ENCODE measurements at regions not wholly inside any gene's neighbourhood (a gene's known extent, or its start where the extent isn't known, plus 50 kb on each side); places are given as distances from the start of the nearest gene placed in this dataset.

- TF ChIP-seq, protein P1, sequence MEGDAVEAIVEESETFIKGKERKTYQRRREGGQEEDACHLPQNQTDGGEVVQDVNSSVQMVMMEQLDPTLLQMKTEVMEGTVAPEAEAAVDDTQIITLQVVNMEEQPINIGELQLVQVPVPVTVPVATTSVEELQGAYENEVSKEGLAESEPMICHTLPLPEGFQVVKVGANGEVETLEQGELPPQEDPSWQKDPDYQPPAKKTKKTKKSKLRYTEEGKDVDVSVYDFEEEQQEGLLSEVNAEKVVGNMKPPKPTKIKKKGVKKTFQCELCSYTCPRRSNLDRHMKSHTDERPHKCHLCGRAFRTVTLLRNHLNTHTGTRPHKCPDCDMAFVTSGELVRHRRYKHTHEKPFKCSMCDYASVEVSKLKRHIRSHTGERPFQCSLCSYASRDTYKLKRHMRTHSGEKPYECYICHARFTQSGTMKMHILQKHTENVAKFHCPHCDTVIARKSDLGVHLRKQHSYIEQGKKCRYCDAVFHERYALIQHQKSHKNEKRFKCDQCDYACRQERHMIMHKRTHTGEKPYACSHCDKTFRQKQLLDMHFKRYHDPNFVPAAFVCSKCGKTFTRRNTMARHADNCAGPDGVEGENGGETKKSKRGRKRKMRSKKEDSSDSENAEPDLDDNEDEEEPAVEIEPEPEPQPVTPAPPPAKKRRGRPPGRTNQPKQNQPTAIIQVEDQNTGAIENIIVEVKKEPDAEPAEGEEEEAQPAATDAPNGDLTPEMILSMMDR (IDR thresholded peaks at IDR 0.05): no peak
- TF ChIP-seq POLR2A (IDR thresholded peaks at IDR 0.05) (no peak), POLR2AphosphoS5 (IDR thresholded peaks at IDR 0.05) (no peak), EP300 (IDR thresholded peaks at IDR 0.05) (no peak)
Observed at GRCh38 chr5:117431091-117431490, 856.5 kb upstream of the SEMA6A start.
